ENCODE measurements at regions not wholly inside any gene's neighbourhood (a gene's known extent, or its start where the extent isn't known, plus 50 kb on each side); places are given as distances from the start of the nearest gene placed in this dataset.

GRCh38 chr6:81216668-81217067 is 535.8 kb downstream of the TENT5A start:
- intact Hi-C loops (cut with DNase I) = no loop called here
- TF ChIP-seq CTCF (IDR thresholded peaks at IDR 0.05) = no peak

GRCh38 chr6:81215092-81215432 is 537.4 kb downstream of the TENT5A start:
- H3K4me1 ChIP-seq = no peaks in the 10 kb centered on the region
- peak; percentile 37 for ATAC-seq
- peak; percentile 58 for DNase-seq
- intact Hi-C loops (cut with DNase I) = no loop called here
- TF ChIP-seq CTCF (IDR thresholded peaks at IDR 0.05) = no peak
- H3K27ac ChIP-seq = no peak overlapping the region
- peaks cover 4% of the 10 kb centered on the region for H3K9me3 ChIP-seq
- no peaks in the 10 kb centered on the region for H3K36me3 ChIP-seq
- no peak overlapping the region for H3K4me3 ChIP-seq
- no peaks in the 10 kb centered on the region for H3K27me3 ChIP-seq

More at GRCh38 chr6:81216668-81217067, 535.8 kb downstream of the TENT5A start:
- no peak for ATAC-seq
- no peaks in the 10 kb centered on the region for H3K36me3 ChIP-seq
- H3K4me1 ChIP-seq = no peaks in the 10 kb centered on the region
- DNase-seq = no peak
- H3K4me3 ChIP-seq = no peak overlapping the region
- no peak overlapping the region for H3K27ac ChIP-seq
- H3K9me3 ChIP-seq = peaks cover 4% of the 10 kb centered on the region
- no peaks in the 10 kb centered on the region for H3K27me3 ChIP-seq

- Histone ChIP-seq H3K27me3 (no peaks in the 10 kb centered on the region), H3K36me3 (no peaks in the 10 kb centered on the region), H3K9me3 (peaks cover 4% of the 10 kb centered on the region), H3K4me3 (no peak overlapping the region), H3K27ac (no peak overlapping the region), H3K4me1 (no peaks in the 10 kb centered on the region)
- intact Hi-C loops (cut with DNase I) = no loop called here
- no peak for TF ChIP-seq CTCF (IDR thresholded peaks at IDR 0.05)
- peak; percentile 31 for ATAC-seq
- DNase-seq = peak; percentile 26
Observed at GRCh38 chr6:81214414-81215091, 537.9 kb downstream of the TENT5A start.

GRCh38 chr6:81204731-81205130 is 547.8 kb downstream of the TENT5A start:
- H3K9me3 ChIP-seq = peaks cover 4% of the 10 kb centered on the region
- H3K4me3 ChIP-seq = no peak overlapping the region
- H3K4me1 ChIP-seq = no peaks in the 10 kb centered on the region
- TF ChIP-seq CTCF (IDR thresholded peaks at IDR 0.05) = no peak
- no peaks in the 10 kb centered on the region for H3K27me3 ChIP-seq
- H3K36me3 ChIP-seq = no peaks in the 10 kb centered on the region
- intact Hi-C loops (cut with DNase I) = no loop called here
- ATAC-seq = no peak
- H3K27ac ChIP-seq = no peak overlapping the region
- no peak for DNase-seq

- Histone ChIP-seq H3K27me3 (no peaks in the 10 kb centered on the region), H3K4me3 (no peak overlapping the region), H3K9me3 (no peaks in the 10 kb centered on the region), H3K27ac (no peak overlapping the region), H3K36me3 (no peaks in the 10 kb centered on the region), H3K4me1 (no peaks in the 10 kb centered on the region)
- DNase-seq = no peak
- intact Hi-C loops (cut with DNase I) = no loop called here
- TF ChIP-seq CTCF (IDR thresholded peaks at IDR 0.05) = no peak
- no peak for ATAC-seq
Observed at GRCh38 chr6:81194374-81194773, 558.1 kb downstream of the TENT5A start.

All from upper lobe of right lung (tissue), 1 donor.